PC-3 (cell line): ENCODE measurements at regions not wholly inside any gene's neighbourhood (a gene's known extent, or its start where the extent isn't known, plus 50 kb on each side); places are given as distances from the start of the nearest gene placed in this dataset.

Experiments
- CTCF ChIP-seq: fragments of 300-600 bp; sonication (generic); conservative IDR thresholded peaks from 2 replicates; pipeline ENCODE4 v1.5.1; 2017; ENCODE audit warnings: antibody characterized with exemption, low read depth, mild to moderate bottlenecking, low read length
- EZH2 ChIP-seq: fragments of 300-600 bp; sonication (generic); IDR thresholded peaks from one replicate; pipeline ENCODE4 v1.6.1; 2017; ENCODE audit warnings: antibody characterized with exemption, mild to moderate bottlenecking, low read length; ENCODE audit not compliant: unreplicated experiment

GRCh38 chr4:187364401-187364800 is 631.2 kb upstream of the ZFP42 start:
- TF ChIP-seq EZH2: no peak
- TF ChIP-seq CTCF: no peak
